Glutamatergic neuron (in vitro differentiated cells): ENCODE measurements at regions not wholly inside any gene's neighbourhood (a gene's known extent, or its start where the extent isn't known, plus 50 kb on each side); places are given as distances from the start of the nearest gene placed in this dataset.
"Not testable (repeated sequence)": the region's sequence is repeated elsewhere in the genome, so short reads cannot be mapped to it uniquely, and the experiment has no call there.

Source experiments
- DNase-seq: peaks from one replicate; pipeline ENCODE4 v3.0.0; 2022
- H3K27ac Mint-ChIP-seq: one replicate; pipeline ENCODE4 v1.8.0; 2020; ENCODE audit warnings: mild to moderate bottlenecking, mixed read lengths, inconsistent platforms; ENCODE audit not compliant: unreplicated experiment
- H3K27me3 Mint-ChIP-seq: one replicate; pipeline ENCODE4 v1.8.0; 2020; ENCODE audit warnings: mild to moderate bottlenecking, moderate library complexity, mixed read lengths, inconsistent platforms; ENCODE audit not compliant: unreplicated experiment
- H3K36me3 Mint-ChIP-seq: one replicate; pipeline ENCODE4 v1.8.0; 2020; ENCODE audit warnings: mild to moderate bottlenecking, mixed read lengths, inconsistent platforms; ENCODE audit not compliant: unreplicated experiment
- H3K4me1 Mint-ChIP-seq: one replicate; pipeline ENCODE4 v1.8.0; 2020; ENCODE audit warnings: mild to moderate bottlenecking, low read depth, mixed read lengths, inconsistent platforms; ENCODE audit not compliant: unreplicated experiment
- H3K4me3 Mint-ChIP-seq: one replicate; pipeline ENCODE4 v1.8.0; 2020; ENCODE audit warnings: mild to moderate bottlenecking, mixed read lengths, inconsistent platforms; ENCODE audit not compliant: unreplicated experiment
- H3K9me3 Mint-ChIP-seq: one replicate; pipeline ENCODE4 v1.8.0; 2020; ENCODE audit warnings: mild to moderate bottlenecking, moderate library complexity, mixed read lengths, inconsistent platforms; ENCODE audit not compliant: unreplicated experiment
- CTCF ChIP-seq: fragments of 200-600 bp; sonication (generic); IDR thresholded peaks from one replicate; pipeline ENCODE4 v1.5.0; 2021; ENCODE audit not compliant: partially characterized antibody, unreplicated experiment

DNA sequence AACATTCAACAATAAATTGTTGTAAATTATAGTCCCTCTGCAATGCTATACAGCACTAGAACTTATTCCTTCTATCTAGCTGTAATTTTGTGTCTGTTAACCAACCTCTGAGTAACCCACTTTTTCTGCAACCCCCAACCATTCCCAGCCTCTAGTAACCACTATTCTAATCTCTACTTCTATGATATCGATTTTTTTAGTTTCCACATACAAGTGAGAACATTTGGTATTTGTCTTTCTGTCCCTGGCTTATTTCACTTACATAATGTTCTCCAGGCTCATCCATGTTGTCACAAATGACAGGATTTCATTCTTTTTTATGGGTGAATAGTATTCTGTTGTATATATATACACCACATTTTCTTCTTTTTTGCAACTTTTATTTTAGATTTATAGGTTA, 147.6 kb downstream of the MAIP1 start:
- H3K4me3 Mint-ChIP-seq = no peak overlapping the region
- no peaks in the 10 kb centered on the region for H3K36me3 Mint-ChIP-seq
- DNase-seq = no peak
- TF ChIP-seq CTCF = no peak
- peaks cover 2% of the 10 kb centered on the region for H3K27me3 Mint-ChIP-seq
- H3K27ac Mint-ChIP-seq = no peak overlapping the region
- peaks cover 3% of the 10 kb centered on the region for H3K4me1 Mint-ChIP-seq
- peaks cover 3% of the 10 kb centered on the region for H3K9me3 Mint-ChIP-seq

- Mint-ChIP-seq H3K9me3 (peaks cover 3% of the 10 kb centered on the region), H3K27me3 (peaks cover 2% of the 10 kb centered on the region), H3K27ac (no peak overlapping the region), H3K36me3 (no peaks in the 10 kb centered on the region), H3K4me1 (peaks cover 3% of the 10 kb centered on the region), H3K4me3 (no peak overlapping the region)
- DNase-seq = no peak
- TF ChIP-seq CTCF = no peak
Measured at GRCh38 chr2:200104015-200104414, 148.6 kb downstream of the MAIP1 start.

DNA sequence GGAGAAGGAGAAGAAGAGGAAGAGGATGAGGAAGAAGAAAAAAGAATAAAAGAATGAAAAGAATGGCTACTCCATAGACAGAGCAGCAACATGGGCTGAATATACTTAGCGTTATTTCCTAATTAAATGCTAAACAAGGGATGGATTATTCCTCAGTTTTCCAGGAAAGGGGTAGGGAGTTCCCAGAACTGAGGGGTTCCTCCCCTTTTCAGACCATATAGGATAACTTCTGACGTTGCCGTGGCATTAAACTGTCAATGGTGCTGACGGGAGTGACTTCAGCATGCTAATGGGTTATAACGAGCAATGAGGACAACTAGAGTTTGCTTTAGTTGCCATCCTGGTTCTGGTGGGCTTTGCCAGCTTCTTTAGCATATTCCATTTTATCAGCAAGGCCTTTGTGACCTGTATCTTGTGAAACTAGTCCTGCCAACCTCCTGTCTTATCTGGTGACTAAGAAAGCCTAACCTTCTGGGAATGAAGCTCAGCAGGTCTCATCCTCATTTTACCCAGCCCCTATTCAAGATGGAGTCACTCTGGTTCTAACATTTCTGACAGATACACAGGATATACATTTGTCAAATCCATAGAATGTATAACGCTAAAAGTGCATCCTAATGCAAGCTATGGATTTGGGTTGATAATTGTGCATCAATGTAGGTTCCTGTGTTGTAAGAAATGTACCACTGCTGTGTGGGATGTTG, 152.3 kb downstream of the MAIP1 start:
- Mint-ChIP-seq H3K27ac (no peak overlapping the region), H3K36me3 (no peaks in the 10 kb centered on the region), H3K9me3 (no peaks in the 10 kb centered on the region), H3K27me3 (no peaks in the 10 kb centered on the region), H3K4me3 (no peak overlapping the region), H3K4me1 (no peaks in the 10 kb centered on the region)
- DNase-seq = no peak
- no peak for TF ChIP-seq CTCF

DNA sequence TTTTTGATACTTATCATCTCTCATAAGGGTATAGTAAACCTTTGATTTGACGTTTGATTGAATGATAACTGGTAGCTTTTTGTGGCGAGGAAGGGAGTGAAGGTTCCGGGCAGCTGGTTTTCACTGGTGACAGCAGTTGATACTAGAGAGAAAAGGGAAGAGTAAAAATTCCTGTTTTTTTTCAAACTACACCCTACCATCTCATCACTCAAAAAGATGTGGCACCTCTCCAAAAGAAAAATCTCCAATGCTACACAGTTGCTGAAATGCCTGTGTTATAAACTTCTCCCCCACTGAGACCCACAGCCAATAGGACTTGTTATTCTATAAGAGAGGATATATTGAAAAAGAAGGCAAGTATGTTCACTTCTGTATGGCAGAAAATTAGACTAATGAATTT, 154.0 kb downstream of the MAIP1 start:
- H3K4me3 Mint-ChIP-seq = no peak overlapping the region
- H3K36me3 Mint-ChIP-seq = no peaks in the 10 kb centered on the region
- no peak for DNase-seq
- no peak overlapping the region for H3K27ac Mint-ChIP-seq
- peaks cover 5% of the 10 kb centered on the region for H3K9me3 Mint-ChIP-seq
- H3K4me1 Mint-ChIP-seq = no peaks in the 10 kb centered on the region
- no peak for TF ChIP-seq CTCF
- no peaks in the 10 kb centered on the region for H3K27me3 Mint-ChIP-seq

DNA sequence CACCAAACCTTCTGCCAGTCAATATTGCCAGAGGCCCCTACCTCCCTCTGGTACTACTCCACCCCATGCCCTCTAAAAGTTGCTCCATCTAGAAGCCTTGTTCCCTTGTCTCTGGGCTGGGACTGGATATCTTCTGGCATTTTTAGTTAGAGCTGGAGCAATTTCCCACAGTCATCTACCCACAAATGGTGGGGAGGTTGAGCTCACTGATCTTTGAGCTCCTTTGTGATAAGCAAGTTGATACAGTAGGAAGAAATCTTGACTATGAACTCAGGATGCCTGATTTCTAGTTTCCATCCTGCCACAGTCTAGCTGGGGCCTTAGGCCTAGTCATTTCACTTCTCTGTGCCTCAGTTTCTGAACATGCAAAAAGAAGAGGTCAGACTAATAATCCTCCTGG, 155.0 kb downstream of the MAIP1 start:
- no peaks in the 10 kb centered on the region for H3K27me3 Mint-ChIP-seq
- peaks cover 4% of the 10 kb centered on the region for H3K36me3 Mint-ChIP-seq
- no peak for TF ChIP-seq CTCF
- no peak for DNase-seq
- H3K9me3 Mint-ChIP-seq = peaks cover 8% of the 10 kb centered on the region
- H3K27ac Mint-ChIP-seq = no peak overlapping the region
- H3K4me1 Mint-ChIP-seq = no peaks in the 10 kb centered on the region
- H3K4me3 Mint-ChIP-seq = no peak overlapping the region

- not testable (repeated sequence) for H3K27me3 Mint-ChIP-seq, H3K27ac Mint-ChIP-seq, H3K4me1 Mint-ChIP-seq, DNase-seq, H3K9me3 Mint-ChIP-seq, H3K4me3 Mint-ChIP-seq
- H3K36me3 Mint-ChIP-seq = peaks cover 20% of the 10 kb centered on the region
Measured at GRCh38 chr2:200113016-200113799, 157.8 kb downstream of the MAIP1 start.
